GM13976 (cell line): ENCODE measurements at regions not wholly inside any gene's neighbourhood (a gene's known extent, or its start where the extent isn't known, plus 50 kb on each side); places are given as distances from the start of the nearest gene placed in this dataset.
"Not testable (repeated sequence)": the region's sequence is repeated elsewhere in the genome, so short reads cannot be mapped to it uniquely, and the experiment has no call there.

Experiments used
- DNase-seq: peaks from one replicate; pipeline ENCODE4 v3.0.0; 2012; ENCODE audit warnings: low spot score
- in situ Hi-C: fragments of 300-500 bp; cut with MboI; formaldehyde crosslinking; loops from one replicate; pipeline ENCODE4 v1.12.0; 2022; ENCODE audit warnings: low sequenced_read_pairs, mixed read lengths, inconsistent platforms; ENCODE audit not compliant: unreplicated experiment
- TF ChIP-seq, protein P1 (sequence below): IDR thresholded peaks from 2 replicates; pipeline ENCODE4 v1.5.1; 2012; ENCODE audit warnings: borderline replicate concordance, mild to moderate bottlenecking; ENCODE audit not compliant: insufficient read depth; ENCODE audit errors: extremely low read depth, missing control alignments, control extremely low read depth

DNA sequence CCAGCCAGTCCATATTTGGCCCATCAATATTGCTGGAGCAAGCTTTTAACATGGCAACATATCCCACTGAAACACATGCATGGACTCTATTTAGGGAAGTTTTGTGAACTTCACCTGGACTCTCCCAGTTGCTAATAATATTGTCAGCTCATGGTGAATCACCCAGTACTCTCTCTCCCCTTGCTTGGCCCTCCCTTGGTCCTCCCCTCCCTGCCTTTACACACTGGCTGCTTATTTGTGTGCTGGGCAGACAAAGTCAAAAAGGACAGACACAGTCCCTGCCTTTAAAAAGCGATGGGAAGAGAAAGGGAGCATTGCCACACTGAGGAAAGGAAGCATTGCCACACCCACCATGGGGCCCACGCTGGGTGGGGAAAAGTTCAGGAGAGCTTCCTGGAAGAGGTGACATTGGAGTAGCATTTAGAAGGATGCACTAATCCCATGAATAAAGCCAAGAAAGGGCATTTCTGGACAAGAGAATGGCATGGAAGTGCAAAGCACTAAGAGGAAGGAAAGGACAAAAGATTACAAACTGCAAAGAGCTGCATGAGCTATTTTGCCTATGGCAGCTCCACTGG is 143.4 kb upstream of the EXOC2 start:
- in situ Hi-C loops: no loop called here
- no peak for DNase-seq
- TF ChIP-seq, protein P1, sequence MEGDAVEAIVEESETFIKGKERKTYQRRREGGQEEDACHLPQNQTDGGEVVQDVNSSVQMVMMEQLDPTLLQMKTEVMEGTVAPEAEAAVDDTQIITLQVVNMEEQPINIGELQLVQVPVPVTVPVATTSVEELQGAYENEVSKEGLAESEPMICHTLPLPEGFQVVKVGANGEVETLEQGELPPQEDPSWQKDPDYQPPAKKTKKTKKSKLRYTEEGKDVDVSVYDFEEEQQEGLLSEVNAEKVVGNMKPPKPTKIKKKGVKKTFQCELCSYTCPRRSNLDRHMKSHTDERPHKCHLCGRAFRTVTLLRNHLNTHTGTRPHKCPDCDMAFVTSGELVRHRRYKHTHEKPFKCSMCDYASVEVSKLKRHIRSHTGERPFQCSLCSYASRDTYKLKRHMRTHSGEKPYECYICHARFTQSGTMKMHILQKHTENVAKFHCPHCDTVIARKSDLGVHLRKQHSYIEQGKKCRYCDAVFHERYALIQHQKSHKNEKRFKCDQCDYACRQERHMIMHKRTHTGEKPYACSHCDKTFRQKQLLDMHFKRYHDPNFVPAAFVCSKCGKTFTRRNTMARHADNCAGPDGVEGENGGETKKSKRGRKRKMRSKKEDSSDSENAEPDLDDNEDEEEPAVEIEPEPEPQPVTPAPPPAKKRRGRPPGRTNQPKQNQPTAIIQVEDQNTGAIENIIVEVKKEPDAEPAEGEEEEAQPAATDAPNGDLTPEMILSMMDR: no peak

DNA sequence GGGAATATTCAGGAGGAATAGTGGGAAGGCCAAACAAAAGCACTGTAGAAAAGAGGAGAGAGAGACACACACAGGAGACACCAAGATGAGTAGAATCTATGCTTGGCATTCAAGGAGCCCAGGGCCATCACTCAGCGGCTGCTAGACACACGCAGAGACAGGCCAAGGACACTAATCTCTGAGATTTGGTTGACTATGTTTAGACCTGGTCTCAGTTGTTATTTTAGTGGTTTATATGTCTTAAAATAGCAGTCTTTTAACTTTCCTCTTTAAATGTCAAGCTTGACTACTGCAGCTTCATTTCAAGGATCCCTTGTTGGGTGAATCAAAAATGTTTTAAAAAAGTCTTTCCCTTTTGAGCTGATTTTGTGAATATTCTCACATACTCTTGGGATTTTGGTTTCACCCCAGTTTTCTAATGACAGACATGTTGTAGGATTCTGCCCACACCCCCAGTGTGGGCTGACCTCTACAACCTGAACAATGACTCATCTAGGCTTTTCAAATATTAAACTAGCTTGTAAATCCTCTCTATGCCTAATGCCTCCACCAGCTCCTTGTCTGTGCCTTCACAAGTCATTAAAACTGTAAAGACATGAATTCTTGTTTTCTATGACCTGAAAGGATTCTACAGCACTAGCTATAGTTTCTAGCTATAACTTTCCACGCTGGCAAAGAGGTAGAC is 142.7 kb upstream of the EXOC2 start:
- TF ChIP-seq, protein P1: no peak
- in situ Hi-C loops: no loop called here
- no peak for DNase-seq

DNA sequence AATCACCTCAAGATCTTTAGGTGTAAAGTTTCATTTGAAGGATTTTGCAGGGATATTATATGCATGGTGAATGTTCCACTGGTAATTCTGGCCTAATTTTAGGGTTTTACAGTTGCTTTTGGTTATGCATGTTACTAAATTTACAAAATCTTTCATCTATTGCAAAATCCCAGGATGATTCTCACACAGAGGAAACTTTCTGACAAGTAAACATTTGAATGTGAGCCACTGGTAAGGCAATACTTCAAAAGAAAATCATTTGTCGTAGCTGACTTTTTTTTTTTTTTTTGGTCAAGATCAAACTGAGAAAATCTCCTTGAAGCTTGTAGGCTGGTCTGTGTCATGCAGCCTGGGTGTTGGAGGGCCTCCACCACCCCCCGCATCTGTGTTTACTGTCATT is 141.9 kb upstream of the EXOC2 start:
- DNase-seq: no peak
- in situ Hi-C loops: no loop called here
- TF ChIP-seq, protein P1: no peak

DNA sequence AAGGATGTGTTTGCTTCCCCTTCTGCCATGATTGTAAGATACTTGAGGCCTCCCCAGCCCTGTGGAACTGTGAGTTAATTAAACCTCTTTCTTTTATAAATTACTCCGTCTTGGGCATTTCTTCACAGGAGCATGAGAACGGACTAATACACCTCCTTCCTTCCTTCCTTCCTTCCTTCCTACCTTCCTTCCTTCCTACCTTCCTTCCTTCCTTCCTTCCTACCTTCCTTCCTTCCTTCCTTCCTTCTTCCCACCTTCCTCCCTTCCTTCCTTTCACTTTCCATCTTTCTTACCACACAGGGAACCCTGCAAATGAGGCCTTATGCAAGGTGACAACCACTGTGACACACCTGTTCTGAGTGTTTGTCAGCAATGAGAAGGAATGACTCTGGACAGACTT is 141.3 kb upstream of the EXOC2 start:
- no peak for DNase-seq
- in situ Hi-C loops: no loop called here
- TF ChIP-seq, protein P1: no peak

DNA sequence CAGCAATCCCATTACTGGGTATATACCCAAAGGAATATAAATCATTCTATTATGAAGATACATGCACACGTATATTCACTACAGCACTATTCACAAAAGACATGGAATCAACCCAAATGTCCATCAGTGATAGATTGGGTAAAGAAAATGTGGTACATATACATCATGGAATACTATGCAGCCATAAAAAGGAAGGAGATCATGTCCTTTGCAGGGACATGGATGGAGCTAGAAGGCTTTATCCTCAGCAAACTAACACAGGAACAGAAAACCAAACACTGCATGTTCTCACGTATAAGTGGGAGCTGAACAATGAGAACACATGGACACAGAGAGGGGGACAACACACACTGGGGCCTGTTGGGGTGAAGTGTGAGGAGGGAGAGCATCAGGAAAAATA is 139.9 kb upstream of the EXOC2 start:
- DNase-seq, in situ Hi-C loops: not testable (repeated sequence)

DNA sequence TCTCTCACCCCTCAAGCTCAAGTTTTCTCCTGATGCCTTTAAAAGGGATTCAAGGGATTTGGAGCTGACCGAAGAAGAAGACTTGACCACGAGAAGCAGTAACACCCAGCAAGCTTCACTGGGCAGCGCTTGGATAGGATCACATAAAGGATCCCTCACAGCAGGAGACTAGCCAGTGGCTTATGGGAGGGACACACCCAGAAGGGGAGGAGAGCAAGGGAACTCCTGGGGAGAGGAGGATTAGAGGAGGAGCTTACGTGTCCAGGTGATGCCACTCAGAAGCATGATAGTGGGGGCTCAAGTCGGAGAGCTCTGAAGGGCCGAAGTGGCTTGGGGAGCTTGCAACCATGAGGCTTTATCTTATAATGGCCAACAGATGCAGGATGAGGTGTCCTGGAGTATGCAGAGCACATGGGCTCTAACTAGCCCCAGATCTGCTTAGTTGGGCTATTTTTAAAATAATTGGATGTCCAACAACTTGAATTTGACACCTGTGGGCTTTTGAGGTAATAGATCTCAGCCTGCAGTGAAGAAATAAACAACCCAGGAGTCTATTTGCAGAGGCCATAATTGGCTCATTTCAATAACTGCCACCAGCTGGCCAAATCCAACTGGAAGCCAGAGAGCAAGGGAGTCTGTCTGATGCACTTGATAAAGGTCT is 137.9 kb upstream of the EXOC2 start:
- TF ChIP-seq, protein P1: no peak
- in situ Hi-C loops: no loop called here
- DNase-seq: no peak

DNA sequence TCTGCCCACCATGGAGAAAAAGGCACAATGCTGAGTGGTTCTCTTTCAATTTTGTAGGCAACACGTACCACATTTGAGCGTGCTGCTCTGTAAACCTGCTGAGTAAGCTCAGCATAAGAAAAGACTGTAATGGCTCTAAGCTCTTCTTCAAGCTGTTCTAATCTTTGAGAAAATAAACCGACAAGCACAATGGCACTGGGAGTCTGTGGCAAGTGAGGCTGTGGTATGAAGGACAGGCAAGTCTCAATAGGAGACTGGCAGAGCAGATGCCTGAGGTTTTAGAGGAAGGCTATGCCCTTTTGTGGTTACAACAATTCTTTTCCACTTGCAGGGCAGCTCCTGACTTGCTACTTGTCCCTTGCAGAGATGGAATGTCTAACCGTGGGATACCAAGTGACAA is 136.7 kb upstream of the EXOC2 start:
- TF ChIP-seq, protein P1: no peak
- DNase-seq: no peak
- in situ Hi-C loops: no loop called here
